LNCAP (cell line): ENCODE measurements at regions not wholly inside any gene's neighbourhood (a gene's known extent, or its start where the extent isn't known, plus 50 kb on each side); places are given as distances from the start of the nearest gene placed in this dataset.

Experiments
- TF ChIP-seq, protein P1 (sequence below): fragments of 450-650 bp; IDR thresholded peaks from 2 replicates; pipeline ENCODE4 v1.5.1; 2017; ENCODE audit warnings: mild to moderate bottlenecking

GRCh38 chr16:76926042-76926441 is 264.9 kb upstream of the MON1B start:
- TF ChIP-seq, protein P1, sequence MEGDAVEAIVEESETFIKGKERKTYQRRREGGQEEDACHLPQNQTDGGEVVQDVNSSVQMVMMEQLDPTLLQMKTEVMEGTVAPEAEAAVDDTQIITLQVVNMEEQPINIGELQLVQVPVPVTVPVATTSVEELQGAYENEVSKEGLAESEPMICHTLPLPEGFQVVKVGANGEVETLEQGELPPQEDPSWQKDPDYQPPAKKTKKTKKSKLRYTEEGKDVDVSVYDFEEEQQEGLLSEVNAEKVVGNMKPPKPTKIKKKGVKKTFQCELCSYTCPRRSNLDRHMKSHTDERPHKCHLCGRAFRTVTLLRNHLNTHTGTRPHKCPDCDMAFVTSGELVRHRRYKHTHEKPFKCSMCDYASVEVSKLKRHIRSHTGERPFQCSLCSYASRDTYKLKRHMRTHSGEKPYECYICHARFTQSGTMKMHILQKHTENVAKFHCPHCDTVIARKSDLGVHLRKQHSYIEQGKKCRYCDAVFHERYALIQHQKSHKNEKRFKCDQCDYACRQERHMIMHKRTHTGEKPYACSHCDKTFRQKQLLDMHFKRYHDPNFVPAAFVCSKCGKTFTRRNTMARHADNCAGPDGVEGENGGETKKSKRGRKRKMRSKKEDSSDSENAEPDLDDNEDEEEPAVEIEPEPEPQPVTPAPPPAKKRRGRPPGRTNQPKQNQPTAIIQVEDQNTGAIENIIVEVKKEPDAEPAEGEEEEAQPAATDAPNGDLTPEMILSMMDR, result no peak

DNA sequence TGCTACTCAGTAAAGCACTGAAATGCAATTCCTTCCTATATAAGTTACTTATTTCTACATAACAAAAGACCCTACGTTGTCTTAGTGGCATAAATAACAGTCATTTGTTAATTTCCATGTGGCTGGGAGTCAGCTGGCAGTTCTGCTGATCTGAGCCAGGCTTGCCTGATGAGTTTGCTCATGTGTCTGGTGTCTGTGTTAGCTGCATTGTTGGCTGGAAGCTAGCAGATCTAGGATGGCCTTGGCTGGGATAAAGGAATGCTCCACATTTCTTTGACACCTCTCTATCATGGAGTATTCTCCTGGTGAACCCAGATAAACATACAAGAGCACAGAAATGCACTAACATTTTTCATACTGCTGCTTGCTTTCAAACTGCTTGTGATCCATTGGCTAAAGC is 264.4 kb upstream of the MON1B start:
- TF ChIP-seq, protein P1, result no peak

- TF ChIP-seq, protein P1, result no peak
These were observed 259.8 kb upstream of the MON1B start for GRCh38 chr16:76931186-76931585.

- TF ChIP-seq, protein P1, result no peak
These were observed 258.3 kb upstream of the MON1B start for GRCh38 chr16:76932541-76933211.

DNA sequence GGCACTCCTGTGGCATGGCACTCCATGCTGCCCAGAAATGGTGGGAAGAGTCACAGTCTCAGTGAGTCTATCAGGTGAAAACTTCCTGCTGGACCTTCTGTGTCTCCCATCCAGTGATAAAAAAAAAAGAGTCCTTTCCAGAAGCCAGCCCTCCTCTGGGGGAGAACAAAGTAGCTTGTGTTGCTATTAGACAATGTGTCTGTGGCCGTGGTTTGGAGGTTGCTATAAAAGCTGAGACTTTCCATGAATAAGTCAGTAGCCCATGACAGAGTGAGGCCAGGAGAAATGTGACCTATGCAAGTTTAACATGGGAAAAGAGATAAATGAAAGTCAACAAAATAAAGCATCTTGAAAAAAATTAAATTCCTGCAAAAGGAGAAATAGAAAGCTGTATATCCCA is 250.7 kb upstream of the MON1B start:
- TF ChIP-seq, protein P1, result no peak

DNA sequence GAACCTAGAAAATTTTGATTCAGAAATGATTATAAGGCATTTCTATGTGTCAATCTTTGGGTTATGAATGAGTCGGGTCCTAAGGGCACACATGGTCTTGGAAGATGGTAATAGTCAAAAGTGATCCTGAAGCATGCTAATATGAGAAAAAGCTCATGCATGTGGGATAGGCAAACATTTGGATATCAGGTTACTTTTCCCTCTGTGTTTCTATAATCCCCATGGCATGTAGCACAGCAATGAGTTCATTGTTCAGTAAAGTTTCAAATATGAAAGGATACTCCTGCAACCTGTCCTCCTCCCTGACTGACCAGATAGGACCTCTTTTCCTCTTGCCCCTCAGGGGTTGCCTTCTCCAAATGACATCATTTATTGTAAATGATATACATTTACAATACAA is 249.9 kb upstream of the MON1B start:
- TF ChIP-seq, protein P1, result no peak

- TF ChIP-seq, protein P1, result no peak
These were observed 248.9 kb upstream of the MON1B start for GRCh38 chr16:76942089-76942488.

DNA sequence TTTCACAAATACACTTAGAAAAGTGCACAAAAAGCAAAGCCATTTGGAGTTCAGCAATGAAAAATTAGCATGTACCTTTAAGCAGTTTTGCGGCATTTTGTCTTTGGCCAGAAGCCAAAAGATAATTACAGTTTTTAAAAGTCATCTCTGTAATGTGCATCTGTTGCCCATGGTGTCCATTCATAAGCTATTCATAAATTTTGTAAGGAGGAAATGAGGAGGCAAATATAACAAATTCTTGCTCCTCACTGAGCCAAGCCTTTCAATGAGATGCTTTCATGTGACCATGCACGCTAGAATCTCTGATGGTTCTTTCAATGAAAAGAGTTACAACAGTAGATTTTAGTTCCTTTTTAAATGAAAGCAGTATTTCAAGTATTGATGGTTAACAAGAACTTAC is 247.1 kb upstream of the MON1B start:
- TF ChIP-seq, protein P1, result no peak
